ENCODE measurements at regions not wholly inside any gene's neighbourhood (a gene's known extent, or its start where the extent isn't known, plus 50 kb on each side); places are given as distances from the start of the nearest gene placed in this dataset.

DNA sequence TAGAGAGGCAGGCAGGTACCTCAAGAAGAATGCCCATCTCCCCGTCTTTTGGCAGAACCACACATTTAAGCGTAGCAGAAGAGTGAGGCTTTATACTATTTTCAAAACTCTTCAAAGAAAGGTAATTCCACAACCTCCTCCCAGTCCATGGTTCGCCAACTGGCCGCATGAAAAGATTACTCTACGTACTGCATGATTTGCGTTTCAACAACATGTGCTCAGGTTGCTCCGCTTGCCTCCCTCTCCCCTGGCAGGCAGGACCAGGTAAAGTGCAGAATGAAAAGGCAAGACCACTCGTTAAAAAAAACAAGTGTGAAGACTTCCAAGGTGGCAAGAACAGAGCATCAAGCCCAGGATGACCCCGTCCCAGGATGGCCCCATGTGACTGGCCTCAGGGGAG lies 143.7 kb downstream of the SP3 start:
- no peaks in the 10 kb centered on the region for H3K9me3 Mint-ChIP-seq
- intact Hi-C loops (cut with micrococcal nuclease) = no loop called here
- CTCF ChIA-PET = no interaction called here
- no peaks in the 10 kb centered on the region for H3K36me3 Mint-ChIP-seq (ENCODE audit: low read depth)
- no peak overlapping the region for H3K27ac Mint-ChIP-seq
- H3K4me3 Mint-ChIP-seq = no peak overlapping the region
- H3K27me3 Mint-ChIP-seq (ENCODE audit: low read depth) = peaks cover 15% of the 10 kb centered on the region
- H3K4me1 Mint-ChIP-seq (ENCODE audit: low read depth) = no peaks in the 10 kb centered on the region
- DNase-seq = no peak

DNA sequence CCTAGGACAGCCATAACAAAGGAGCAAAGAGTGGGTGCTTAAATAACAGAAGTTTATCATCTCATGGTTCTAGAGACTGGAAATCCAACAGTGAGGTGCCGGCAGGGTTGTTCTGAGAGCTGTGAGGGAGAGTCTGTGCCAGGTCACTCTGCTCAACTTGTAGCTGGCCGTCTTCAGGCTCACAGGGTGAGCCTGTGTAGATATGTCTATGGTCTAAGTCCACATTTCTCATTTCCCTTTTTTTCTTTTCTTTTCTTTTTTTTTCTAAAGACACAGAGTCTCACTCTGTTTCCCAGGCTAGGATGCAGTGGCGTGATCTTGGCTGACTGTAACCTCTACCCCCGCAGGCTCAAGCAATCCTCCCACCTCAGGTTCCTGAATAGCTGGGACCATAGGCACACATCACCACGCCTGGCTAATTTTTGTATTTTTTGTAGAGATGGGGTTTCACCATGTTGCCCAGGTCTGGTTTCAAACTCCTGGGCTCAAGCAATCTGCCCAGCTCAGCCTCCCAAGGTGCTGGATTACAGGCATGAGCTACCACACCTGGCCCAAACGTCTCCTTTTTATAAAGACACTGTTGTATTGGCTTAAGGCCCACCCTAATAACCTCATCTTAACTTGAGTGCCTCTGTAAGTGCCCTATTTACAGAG lies 142.2 kb downstream of the SP3 start:
- Mint-ChIP-seq H3K36me3 (ENCODE audit: low read depth) (no peaks in the 10 kb centered on the region), H3K27me3 (ENCODE audit: low read depth) (peaks cover 16% of the 10 kb centered on the region), H3K4me3 (no peak overlapping the region), H3K27ac (no peak overlapping the region), H3K9me3 (no peaks in the 10 kb centered on the region), H3K4me1 (ENCODE audit: low read depth) (no peaks in the 10 kb centered on the region)
- intact Hi-C loops (cut with micrococcal nuclease) = no loop called here
- CTCF ChIA-PET = no interaction called here
- no peak for DNase-seq

DNA sequence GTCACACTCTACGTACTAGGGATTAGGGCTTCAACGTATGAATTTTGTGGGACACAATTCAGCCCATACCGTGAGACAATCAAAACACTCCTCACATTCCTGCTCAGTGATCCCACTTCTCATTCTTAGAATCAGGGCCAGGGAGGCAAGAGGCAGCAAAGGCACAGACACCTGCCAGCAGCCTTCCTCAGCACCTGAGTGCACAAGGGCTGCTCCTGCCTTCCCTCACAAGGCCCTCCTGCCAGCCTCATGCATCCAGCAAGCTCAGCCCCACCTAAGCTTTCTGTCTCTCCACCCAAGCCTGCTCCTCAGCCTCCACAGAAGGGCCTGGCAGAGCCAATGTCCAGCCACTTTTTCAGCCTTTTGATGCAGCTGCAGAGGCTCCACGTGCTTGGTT lies 141.6 kb downstream of the SP3 start:
- CTCF ChIA-PET = no interaction called here
- no peaks in the 10 kb centered on the region for H3K4me1 Mint-ChIP-seq (ENCODE audit: low read depth)

DNA sequence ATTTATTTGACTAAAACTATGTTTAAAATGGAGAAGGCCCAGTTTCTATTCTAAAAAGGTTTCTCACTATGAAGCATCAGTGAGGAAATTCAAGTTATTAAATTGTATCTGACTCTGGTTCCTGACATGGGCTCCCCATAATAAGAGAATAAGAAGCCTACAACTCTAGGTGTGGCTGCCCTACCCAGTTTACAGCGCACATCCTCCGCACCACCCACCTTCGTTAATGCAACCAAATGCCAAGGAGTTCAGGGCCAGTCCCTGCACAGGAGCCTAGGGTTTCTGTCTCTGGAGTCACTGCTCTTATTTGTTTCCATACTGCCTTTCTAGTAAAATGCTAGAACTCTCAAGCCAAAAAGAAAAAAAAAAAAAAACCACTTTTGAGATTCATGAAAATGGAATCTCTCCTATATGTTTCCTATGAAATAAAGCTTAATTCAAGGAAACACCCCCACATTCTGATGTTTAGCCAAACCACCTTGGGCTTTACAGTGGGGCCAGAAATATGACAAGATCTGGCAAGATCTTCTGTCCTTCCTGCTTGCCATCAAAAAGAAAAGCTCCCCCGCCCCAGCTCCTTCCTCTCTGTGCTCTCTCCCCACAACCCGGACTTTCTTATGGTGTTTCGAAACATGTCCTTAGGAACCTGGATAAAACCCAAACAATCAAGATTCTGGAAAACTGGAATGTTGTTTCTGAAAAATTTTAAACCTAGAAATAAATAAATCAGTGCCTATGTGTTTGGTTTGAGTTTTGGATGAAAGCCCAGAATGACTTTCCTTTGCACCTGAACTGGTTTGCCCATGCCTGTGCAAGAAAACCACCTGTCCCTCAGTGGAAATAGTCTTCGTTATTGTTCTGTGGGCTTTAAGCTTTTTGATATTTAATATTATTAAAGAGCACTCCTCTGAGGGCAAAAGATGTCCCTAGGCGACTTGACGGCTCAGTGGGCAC lies 136.7 kb downstream of the SP3 start:
- Mint-ChIP-seq H3K27ac (no peak overlapping the region), H3K4me3 (no peak overlapping the region), H3K4me1 (ENCODE audit: low read depth) (no peaks in the 10 kb centered on the region), H3K9me3 (no peaks in the 10 kb centered on the region), H3K36me3 (ENCODE audit: low read depth) (no peaks in the 10 kb centered on the region), H3K27me3 (ENCODE audit: low read depth) (peaks cover 7% of the 10 kb centered on the region)
- CTCF ChIA-PET = interaction anchor here (0.6 to 0.7 kb wide), 2 partner anchors 268 to 354 kb away, joined by 3 read pairs; no protein-coding TSS in a partner anchor
- DNase-seq = no peak
- intact Hi-C loops (cut with micrococcal nuclease) = no loop called here

More for the DNA sequence above, 141.6 kb downstream of the SP3 start:
- no peaks in the 10 kb centered on the region for H3K9me3 Mint-ChIP-seq
- H3K27me3 Mint-ChIP-seq (ENCODE audit: low read depth) = peaks cover 16% of the 10 kb centered on the region
- no peak for DNase-seq
- intact Hi-C loops (cut with micrococcal nuclease) = no loop called here
- H3K27ac Mint-ChIP-seq = no peak overlapping the region
- H3K4me3 Mint-ChIP-seq = no peak overlapping the region
- no peaks in the 10 kb centered on the region for H3K36me3 Mint-ChIP-seq (ENCODE audit: low read depth)

DNA sequence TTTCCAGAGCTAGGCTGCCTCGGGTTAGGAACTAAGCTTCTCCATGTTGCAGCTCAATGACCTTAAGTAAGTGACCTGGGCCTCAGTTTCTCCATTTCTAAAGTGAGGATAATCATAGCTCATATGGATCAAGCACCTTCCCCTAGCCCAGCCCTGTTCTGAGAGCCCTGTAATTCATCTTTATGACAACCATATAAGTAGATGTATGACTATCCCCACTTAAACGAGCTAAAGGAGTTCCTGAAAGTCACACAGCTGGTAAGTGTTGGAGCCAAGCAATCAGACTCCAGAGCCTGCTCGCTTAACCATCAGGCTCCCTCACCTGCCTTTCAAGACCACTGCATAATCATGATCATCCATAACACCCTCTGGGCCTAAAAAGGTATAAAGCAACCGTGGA lies 135.4 kb downstream of the SP3 start:
- H3K4me3 Mint-ChIP-seq = no peak overlapping the region
- no peaks in the 10 kb centered on the region for H3K4me1 Mint-ChIP-seq (ENCODE audit: low read depth)
- no peaks in the 10 kb centered on the region for H3K9me3 Mint-ChIP-seq
- no peak for DNase-seq
- H3K27ac Mint-ChIP-seq = no peak overlapping the region
- H3K27me3 Mint-ChIP-seq (ENCODE audit: low read depth) = peaks cover 7% of the 10 kb centered on the region
- H3K36me3 Mint-ChIP-seq (ENCODE audit: low read depth) = no peaks in the 10 kb centered on the region
- CTCF ChIA-PET = no interaction called here
- intact Hi-C loops (cut with micrococcal nuclease) = no loop called here

DNA sequence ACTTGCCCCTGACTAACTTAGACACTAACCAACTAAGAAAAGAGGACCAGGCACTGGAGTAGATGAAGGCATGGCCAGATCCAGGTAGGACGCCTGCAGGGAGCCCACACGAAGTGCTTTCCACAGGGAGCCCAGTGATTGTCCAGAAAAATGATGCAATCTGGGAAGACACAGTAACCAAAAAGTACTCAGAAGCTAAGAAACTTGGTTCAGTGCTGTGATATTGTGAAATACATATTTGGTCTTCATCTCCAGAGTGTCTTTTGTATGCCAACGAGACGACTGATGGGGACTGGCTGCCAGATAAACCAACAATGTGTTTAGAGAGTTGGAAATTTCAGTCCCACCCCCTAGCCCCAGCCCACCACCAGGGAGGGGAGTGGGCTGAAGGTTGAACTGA lies 135.0 kb downstream of the SP3 start:
- Mint-ChIP-seq H3K4me3 (no peak overlapping the region), H3K36me3 (ENCODE audit: low read depth) (no peaks in the 10 kb centered on the region), H3K4me1 (ENCODE audit: low read depth) (no peaks in the 10 kb centered on the region), H3K27ac (no peak overlapping the region), H3K27me3 (ENCODE audit: low read depth) (peaks cover 7% of the 10 kb centered on the region), H3K9me3 (no peaks in the 10 kb centered on the region)
- intact Hi-C loops (cut with micrococcal nuclease) = no loop called here
- no peak for DNase-seq
- CTCF ChIA-PET = no interaction called here

DNA sequence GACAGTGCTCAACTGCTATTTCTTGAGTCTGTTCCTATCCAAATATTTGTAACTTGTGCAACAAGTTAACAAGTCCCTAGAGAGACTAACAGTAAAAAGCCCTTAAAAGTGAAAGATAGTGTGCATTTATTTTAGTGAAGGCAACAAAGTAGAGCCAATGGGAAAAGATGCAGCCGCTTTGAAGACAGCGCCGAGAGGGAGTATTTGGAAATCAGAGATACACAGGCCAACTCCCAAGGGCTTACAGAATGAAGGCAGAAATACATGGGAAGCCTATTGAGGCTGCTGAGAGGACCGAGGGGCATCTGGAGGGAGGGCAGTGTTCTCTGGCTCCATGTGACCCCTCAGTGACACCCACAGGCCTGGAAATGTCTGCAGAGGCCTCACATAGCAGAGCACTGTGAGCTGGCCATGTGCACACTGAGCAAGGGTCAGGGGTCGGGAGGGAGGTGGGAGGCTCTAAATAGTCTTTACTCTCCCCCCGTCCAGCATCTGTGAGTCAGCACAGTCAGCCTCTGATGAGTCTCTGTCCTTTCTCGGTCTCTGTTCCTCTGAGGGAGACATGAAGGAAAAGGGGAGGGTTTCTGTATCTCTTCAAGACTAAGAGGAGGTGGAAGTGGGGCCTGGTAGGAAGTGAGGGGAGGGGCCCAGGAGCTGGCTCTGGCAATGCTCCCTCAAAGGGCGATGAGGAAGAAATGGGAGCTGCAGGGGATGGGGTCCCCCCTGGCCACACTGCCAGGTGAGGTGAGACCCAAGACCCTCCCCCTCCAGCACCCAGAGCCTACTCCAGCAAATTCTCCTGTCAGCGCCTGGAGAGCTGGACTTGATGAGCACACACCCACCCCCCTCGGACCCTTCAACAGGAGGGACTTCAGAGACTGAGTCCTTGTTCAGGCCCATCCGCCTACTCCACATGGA lies 133.6 kb downstream of the SP3 start:
- H3K27ac Mint-ChIP-seq = no peak overlapping the region
- no peaks in the 10 kb centered on the region for H3K4me1 Mint-ChIP-seq (ENCODE audit: low read depth)
- intact Hi-C loops (cut with micrococcal nuclease) = no loop called here
- peaks cover 3% of the 10 kb centered on the region for H3K27me3 Mint-ChIP-seq (ENCODE audit: low read depth)
- no peaks in the 10 kb centered on the region for H3K9me3 Mint-ChIP-seq
- H3K36me3 Mint-ChIP-seq (ENCODE audit: low read depth) = no peaks in the 10 kb centered on the region
- H3K4me3 Mint-ChIP-seq = no peak overlapping the region
- CTCF ChIA-PET = no interaction called here
- DNase-seq = no peak

DNA sequence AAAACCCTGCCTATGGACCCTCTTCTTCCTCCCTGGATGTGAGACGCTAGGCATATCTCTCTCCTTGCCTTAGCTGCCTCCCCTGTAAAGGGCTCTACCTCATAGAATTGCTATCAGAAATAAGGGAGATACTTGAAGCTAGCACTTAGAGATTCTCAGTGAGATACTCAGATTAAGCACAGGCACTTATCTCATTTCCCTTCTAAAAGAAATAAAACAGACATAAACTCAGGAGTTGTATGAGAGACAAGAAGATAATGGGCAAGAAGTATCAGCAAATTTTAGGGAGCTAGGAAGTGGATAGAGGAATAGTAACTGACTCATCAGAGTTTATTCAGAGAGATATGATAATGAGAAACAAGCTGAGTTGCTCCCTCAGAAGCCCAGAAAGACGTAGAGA lies 131.0 kb downstream of the SP3 start:
- H3K27ac Mint-ChIP-seq = no peak overlapping the region
- no peak overlapping the region for H3K4me3 Mint-ChIP-seq
- H3K27me3 Mint-ChIP-seq (ENCODE audit: low read depth) = peaks cover 3% of the 10 kb centered on the region
- H3K36me3 Mint-ChIP-seq (ENCODE audit: low read depth) = no peaks in the 10 kb centered on the region
- CTCF ChIA-PET = no interaction called here
- intact Hi-C loops (cut with micrococcal nuclease) = no loop called here
- H3K9me3 Mint-ChIP-seq = no peaks in the 10 kb centered on the region
- no peak for DNase-seq
- H3K4me1 Mint-ChIP-seq (ENCODE audit: low read depth) = no peaks in the 10 kb centered on the region

DNA sequence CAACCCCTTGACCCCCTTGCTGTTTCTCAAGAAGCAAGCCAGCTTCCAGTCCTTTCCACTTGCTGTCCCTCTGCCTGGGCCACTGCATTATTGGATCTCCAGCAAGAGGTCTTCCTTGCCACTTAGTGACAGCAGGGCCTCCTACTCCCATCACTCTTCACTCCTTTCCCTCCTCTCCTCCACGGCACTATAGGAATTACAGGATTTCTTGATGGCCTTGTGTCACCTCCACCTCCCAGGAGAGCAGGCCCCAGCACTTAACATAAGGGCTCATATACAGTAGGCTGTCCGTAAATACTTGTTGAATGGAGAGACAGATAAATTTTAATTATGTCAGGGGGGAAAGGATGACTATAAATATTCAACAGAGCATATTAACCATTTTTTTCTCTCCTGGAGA lies 129.4 kb downstream of the SP3 start:
- no peak for DNase-seq
- Mint-ChIP-seq H3K9me3 (no peaks in the 10 kb centered on the region), H3K27me3 (ENCODE audit: low read depth) (peaks cover 2% of the 10 kb centered on the region), H3K36me3 (ENCODE audit: low read depth) (no peaks in the 10 kb centered on the region), H3K4me3 (no peak overlapping the region), H3K4me1 (ENCODE audit: low read depth) (no peaks in the 10 kb centered on the region), H3K27ac (no peak overlapping the region)
- intact Hi-C loops (cut with micrococcal nuclease) = no loop called here
- CTCF ChIA-PET = no interaction called here

DNA sequence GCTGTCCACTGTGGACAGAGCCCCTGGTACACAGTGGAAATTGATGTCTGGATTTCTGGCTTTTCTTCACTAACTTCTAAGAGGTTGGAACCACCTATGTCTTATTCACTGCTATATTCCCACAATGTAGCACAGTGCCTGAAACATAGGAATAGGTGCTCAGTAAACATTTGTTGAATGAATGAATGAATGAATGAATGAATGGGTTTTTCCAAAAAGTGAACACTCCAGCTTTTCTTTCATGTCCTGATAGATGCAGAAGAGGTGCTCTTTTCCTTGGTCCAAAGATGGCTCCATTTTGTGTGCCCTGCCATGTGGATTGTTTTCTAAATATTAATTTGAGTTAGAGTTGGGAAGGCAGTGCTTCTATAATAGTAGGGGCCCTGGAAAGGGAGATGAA lies 124.1 kb downstream of the SP3 start:
- DNase-seq = no peak
- intact Hi-C loops (cut with micrococcal nuclease) = no loop called here
- Mint-ChIP-seq H3K9me3 (no peaks in the 10 kb centered on the region), H3K27me3 (ENCODE audit: low read depth) (peaks cover 2% of the 10 kb centered on the region), H3K27ac (no peak overlapping the region), H3K4me1 (ENCODE audit: low read depth) (no peaks in the 10 kb centered on the region), H3K4me3 (no peak overlapping the region), H3K36me3 (ENCODE audit: low read depth) (no peaks in the 10 kb centered on the region)
- CTCF ChIA-PET = interaction anchor here (0.6 kb wide), 1 partner anchor 693 kb away, joined by 3 read pairs; no protein-coding TSS in a partner anchor

DNA sequence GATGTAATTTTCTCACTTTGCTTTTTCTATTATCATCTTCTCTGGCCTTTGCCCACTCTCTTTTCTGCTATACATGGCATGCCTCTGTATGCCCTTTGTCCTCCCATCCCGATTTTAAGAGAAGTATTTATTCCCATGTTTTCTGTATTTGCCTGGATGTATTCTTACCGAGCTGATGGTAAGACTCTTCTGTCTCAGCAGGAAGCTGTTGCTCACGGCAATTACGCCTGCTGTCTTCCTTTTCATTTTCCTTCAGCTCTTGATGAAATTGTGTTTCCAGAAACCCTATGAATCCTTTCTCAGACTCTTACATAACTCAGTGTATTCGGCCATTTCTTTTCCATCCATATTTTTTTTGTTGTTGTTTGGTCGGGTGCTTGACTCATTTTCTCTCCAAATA lies 121.6 kb downstream of the SP3 start:
- H3K27ac Mint-ChIP-seq = no peak overlapping the region
- peaks cover 6% of the 10 kb centered on the region for H3K27me3 Mint-ChIP-seq (ENCODE audit: low read depth)
- no peaks in the 10 kb centered on the region for H3K9me3 Mint-ChIP-seq
- intact Hi-C loops (cut with micrococcal nuclease) = no loop called here
- DNase-seq = no peak
- H3K4me1 Mint-ChIP-seq (ENCODE audit: low read depth) = no peaks in the 10 kb centered on the region
- H3K36me3 Mint-ChIP-seq (ENCODE audit: low read depth) = no peaks in the 10 kb centered on the region
- no peak overlapping the region for H3K4me3 Mint-ChIP-seq
- CTCF ChIA-PET = interaction anchor here (0.6 kb wide), 1 partner anchor 42 kb away, joined by 4 read pairs; no protein-coding TSS in a partner anchor

DNA sequence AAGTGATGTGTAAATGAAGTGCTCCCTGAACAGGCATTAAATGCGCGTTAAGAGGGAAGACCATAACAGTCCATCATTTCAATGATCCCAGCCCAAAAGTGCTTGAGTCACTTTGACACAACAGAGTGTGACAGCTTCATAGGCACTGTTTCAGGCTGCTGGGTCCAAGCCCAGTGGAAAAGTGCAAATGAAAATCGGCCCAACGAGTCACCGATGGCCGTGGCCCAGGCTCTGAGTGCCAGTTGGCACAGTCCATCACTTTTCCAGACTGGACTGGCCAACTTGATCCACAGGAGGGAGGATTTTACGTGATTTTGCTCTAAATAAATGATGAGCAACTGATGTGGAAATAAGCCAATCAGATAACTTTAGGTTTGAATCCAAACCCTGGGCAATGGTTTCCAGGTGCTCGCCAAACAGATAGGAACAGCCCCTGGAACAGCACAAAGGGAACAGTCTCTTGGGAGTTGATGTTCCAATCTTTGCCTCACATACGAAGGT lies 114.0 kb downstream of the SP3 start:
- intact Hi-C loops (cut with micrococcal nuclease) = no loop called here
- Mint-ChIP-seq H3K4me3 (no peak overlapping the region), H3K27me3 (ENCODE audit: low read depth) (peaks cover 5% of the 10 kb centered on the region), H3K9me3 (no peaks in the 10 kb centered on the region), H3K4me1 (ENCODE audit: low read depth) (no peaks in the 10 kb centered on the region), H3K27ac (no peak overlapping the region), H3K36me3 (ENCODE audit: low read depth) (no peaks in the 10 kb centered on the region)
- DNase-seq = no peak
- CTCF ChIA-PET = no interaction called here
